Lung (tissue), 11 donors: ENCODE measurements at regions not wholly inside any gene's neighbourhood (a gene's known extent, or its start where the extent isn't known, plus 50 kb on each side); places are given as distances from the start of the nearest gene placed in this dataset.

Experiments used
- ATAC-seq: fragments of 200-7000 bp; cut with Tn5 transposase; one replicate; pipeline ENCODE4 v1.9.1; 2020; ENCODE audit warnings: moderate number of reproducible peaks; ENCODE audit not compliant: insufficient read depth, low FRiP score
- DNase-seq, 3 donors: peaks; one replicate each; pipeline ENCODE4 v3.0.0-alpha.2; 2013 to 2017
- H3K27ac ChIP-seq, 2 donors: one replicate each; pipeline ENCODE4 v1.5.1; 2013; ENCODE audit warnings: mild to moderate bottlenecking in 2 of 2, moderate library complexity in 2 of 2, control low read depth in 1 of 2, inconsistent platforms in 1 of 2, low read depth in 1 of 2, low read length in 1 of 2
- H3K27me3 ChIP-seq, 3 donors: one replicate each; pipeline ENCODE4 v1.5.1; 2013; ENCODE audit warnings: low read length in 2 of 3; ENCODE audit not compliant: control insufficient read depth in 3 of 3, insufficient read depth in 3 of 3
- H3K36me3 ChIP-seq, 4 donors: one replicate each; pipeline ENCODE4 v1.5.1; 2013; ENCODE audit warnings: low read length in 4 of 4, mild to moderate bottlenecking in 1 of 4, moderate library complexity in 1 of 4; ENCODE audit not compliant: control insufficient read depth in 4 of 4, insufficient read depth in 4 of 4
- H3K4me1 ChIP-seq, 5 donors: one replicate each; pipeline ENCODE4 v1.5.1; 2013; ENCODE audit warnings: low read length in 5 of 5, mild to moderate bottlenecking in 2 of 5, moderate library complexity in 1 of 5; ENCODE audit not compliant: control insufficient read depth in 5 of 5, insufficient read depth in 5 of 5
- H3K4me3 ChIP-seq: one replicate; pipeline ENCODE4 v1.5.1; 2013; ENCODE audit warnings: mild to moderate bottlenecking, control low read depth, moderate library complexity
- H3K9ac ChIP-seq, 2 donors: one replicate each; pipeline ENCODE4 v1.5.1; 2013; ENCODE audit warnings: low read length in 2 of 2, control low read depth in 1 of 2; ENCODE audit not compliant: insufficient read depth in 1 of 2
- H3K9me3 ChIP-seq, 4 donors: one replicate each; pipeline ENCODE4 v1.5.1; 2013; ENCODE audit warnings: low read length in 3 of 4, mild to moderate bottlenecking in 1 of 4, moderate library complexity in 1 of 4; ENCODE audit not compliant: control insufficient read depth in 4 of 4, insufficient read depth in 3 of 4
- WGBS, 2 donors: extraction: QIAGEN DNeasy Blood & Tissue Kit; methylation state at CpG; one replicate each; pipeline ENCODE4 v1.1.7; 2013; 5-methylcytosine and 5-hydroxymethylcytosine counted together
- TF ChIP-seq, protein P1 (sequence below): IDR thresholded peaks from 2 replicates; pipeline ENCODE4 v1.5.1; 2012; ENCODE audit warnings: mild to moderate bottlenecking; ENCODE audit errors: control extremely low read depth, extremely low read depth
- donor health status: control.
- donor health status: control.
- donor health status: Bipolar disorder and iron deficiency.
- donor health status: healthy.
- donor health status: DM: yes; HTN: yes; CAD: no.

- no peak for DNase-seq
- no peaks in the 10 kb centered on the region for H3K36me3 ChIP-seq
- H3K4me1 ChIP-seq = peaks cover 0 to 3% (median 0%) of the 10 kb centered on the region in 5 donors
- H3K27ac ChIP-seq = no peak overlapping the region
- peaks cover 0 to 4% (median 0%) of the 10 kb centered on the region in 4 donors for H3K9me3 ChIP-seq
- no peak for ATAC-seq
- H3K27me3 ChIP-seq = peaks cover 0 to 3% (median 0%) of the 10 kb centered on the region in 3 donors
- no peak overlapping the region for H3K9ac ChIP-seq
- TF ChIP-seq, protein P1, sequence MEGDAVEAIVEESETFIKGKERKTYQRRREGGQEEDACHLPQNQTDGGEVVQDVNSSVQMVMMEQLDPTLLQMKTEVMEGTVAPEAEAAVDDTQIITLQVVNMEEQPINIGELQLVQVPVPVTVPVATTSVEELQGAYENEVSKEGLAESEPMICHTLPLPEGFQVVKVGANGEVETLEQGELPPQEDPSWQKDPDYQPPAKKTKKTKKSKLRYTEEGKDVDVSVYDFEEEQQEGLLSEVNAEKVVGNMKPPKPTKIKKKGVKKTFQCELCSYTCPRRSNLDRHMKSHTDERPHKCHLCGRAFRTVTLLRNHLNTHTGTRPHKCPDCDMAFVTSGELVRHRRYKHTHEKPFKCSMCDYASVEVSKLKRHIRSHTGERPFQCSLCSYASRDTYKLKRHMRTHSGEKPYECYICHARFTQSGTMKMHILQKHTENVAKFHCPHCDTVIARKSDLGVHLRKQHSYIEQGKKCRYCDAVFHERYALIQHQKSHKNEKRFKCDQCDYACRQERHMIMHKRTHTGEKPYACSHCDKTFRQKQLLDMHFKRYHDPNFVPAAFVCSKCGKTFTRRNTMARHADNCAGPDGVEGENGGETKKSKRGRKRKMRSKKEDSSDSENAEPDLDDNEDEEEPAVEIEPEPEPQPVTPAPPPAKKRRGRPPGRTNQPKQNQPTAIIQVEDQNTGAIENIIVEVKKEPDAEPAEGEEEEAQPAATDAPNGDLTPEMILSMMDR = no peak
- 52 to 60% methylated on average over 9 of the region's 9 CpGs for WGBS, 2 donors
- H3K4me3 ChIP-seq = no peak overlapping the region
These were observed 98.5 kb upstream of the ST8SIA3 start for GRCh38 chr18:57253903-57254302.

- Histone ChIP-seq H3K9me3 (peaks cover 0 to 2% (median 0%) of the 10 kb centered on the region in 4 donors), H3K27me3 (peaks cover 0 to 3% (median 0%) of the 10 kb centered on the region in 3 donors), H3K27ac (no peak overlapping the region), H3K9ac (no peak overlapping the region), H3K4me3 (no peak overlapping the region), H3K36me3 (no peaks in the 10 kb centered on the region), H3K4me1 (no peaks in the 10 kb centered on the region)
- ATAC-seq (no peak), DNase-seq (no peak)
- TF ChIP-seq, protein P1 = no peak
- WGBS, 2 donors = 71 to 80% methylated on average over 6 of the region's 6 CpGs
These were observed 94.1 kb upstream of the ST8SIA3 start for GRCh38 chr18:57258131-57258777.

- Histone ChIP-seq H3K36me3 (no peaks in the 10 kb centered on the region), H3K4me3 (no peak overlapping the region), H3K4me1 (no peaks in the 10 kb centered on the region), H3K9me3 (no peaks in the 10 kb centered on the region), H3K9ac (no peak overlapping the region), H3K27me3 (no peaks in the 10 kb centered on the region), H3K27ac (no peak overlapping the region)
- no peak for DNase-seq
- TF ChIP-seq, protein P1 = no peak
- ATAC-seq = no peak
- WGBS, 2 donors = 49 to 58% methylated on average over 4 of the region's 4 CpGs
These were observed 84.9 kb upstream of the ST8SIA3 start for GRCh38 chr18:57267368-57267925.
